SIG-M5 treated with dmso at 0.1 percent for 504 hours (cell line): ENCODE measurements at regions not wholly inside any gene's neighbourhood (a gene's known extent, or its start where the extent isn't known, plus 50 kb on each side); places are given as distances from the start of the nearest gene placed in this dataset.
A peak's percentile ranks its signal among the peaks of the same experiment; 100 is the strongest.

Source experiments
- DNase-seq: peaks from one replicate; lab custom pipeline; 2025; ENCODE audit not compliant: unreplicated experiment; lab: John Stamatoyannopoulos, UW

DNA sequence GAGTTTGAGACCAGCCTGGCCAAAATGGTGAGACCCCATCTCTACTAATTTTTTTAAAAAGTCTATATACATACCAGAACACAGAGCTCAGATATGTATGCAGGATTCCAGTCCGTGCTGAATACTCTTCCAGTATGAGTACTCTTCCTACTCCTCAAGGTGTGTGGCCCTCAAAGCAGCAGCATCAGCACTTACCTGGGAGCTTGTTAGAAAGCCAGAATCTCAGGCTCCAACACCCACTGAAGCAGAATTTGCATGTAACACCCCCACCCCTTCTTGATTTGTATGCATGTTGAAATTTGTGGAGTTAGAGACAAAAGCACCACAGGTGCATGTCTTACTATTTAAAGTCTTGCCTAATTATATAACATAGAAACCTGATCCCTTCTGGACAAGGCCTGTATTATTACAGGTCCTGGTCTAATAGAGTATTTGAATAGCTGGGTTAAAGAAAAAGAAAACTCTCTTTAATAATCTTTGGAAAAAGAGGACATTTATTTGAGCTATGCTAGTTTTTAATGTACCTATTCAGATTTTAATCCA lies 50.3 kb upstream of the NFE2L2 start:
- DNase-seq = no peak

DNA sequence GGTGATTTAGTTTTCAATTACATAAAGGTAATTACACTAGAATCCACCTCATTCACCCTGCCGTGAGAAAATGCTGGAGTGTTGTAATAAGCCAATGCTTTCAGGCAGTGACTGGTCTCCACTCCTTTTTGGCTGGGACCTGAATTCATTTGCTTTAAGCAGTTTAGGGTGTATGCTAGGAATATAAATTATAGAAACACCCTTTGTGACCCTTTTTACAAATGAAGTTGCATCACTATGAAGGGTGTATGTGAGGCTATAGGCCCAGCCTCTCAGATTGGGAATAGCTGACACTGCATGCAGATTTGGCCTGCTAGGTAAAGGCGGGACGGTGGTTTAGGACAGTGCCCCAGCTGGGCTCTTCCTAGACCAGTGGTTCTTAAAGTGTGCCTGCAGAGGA lies 50.8 kb upstream of the NFE2L2 start:
- DNase-seq = no peak

DNA sequence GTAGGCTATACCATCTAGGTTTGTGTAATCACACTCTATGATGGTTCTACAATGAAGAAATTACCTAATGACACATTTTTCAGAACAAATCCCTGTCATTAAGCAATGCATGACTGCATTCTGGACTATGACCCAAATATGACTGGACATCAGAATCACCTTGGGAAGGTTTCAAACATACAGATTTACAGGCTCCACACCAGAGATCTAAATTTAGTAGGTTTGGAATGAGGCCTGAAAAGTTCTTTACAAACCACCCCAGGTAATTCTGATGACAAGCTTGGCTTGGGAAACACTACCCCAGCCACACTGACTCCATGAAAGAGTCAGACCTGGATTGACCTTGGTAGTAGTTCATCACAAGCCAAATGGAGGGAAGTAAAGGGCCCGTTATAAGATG lies 52.2 kb upstream of the NFE2L2 start:
- DNase-seq = no peak

DNA sequence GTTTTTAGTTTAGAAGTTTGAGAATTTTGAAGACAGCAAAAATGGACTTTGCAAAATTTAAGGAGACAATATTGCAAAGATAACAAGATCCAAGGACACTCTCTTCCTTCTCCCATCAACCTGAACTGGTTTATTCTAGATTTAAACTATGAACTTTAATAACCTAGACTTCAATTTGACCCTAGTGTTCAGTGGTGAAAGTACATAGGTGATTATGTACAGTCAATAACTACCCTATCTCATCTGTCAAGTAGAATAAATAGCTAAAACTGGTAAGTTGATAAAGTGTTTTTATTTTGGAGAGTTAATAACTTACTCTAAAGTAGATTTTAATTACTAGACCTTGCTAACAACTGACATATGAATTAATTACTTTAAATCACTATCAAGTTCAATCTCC lies 52.9 kb upstream of the NFE2L2 start:
- no peak for DNase-seq

DNA sequence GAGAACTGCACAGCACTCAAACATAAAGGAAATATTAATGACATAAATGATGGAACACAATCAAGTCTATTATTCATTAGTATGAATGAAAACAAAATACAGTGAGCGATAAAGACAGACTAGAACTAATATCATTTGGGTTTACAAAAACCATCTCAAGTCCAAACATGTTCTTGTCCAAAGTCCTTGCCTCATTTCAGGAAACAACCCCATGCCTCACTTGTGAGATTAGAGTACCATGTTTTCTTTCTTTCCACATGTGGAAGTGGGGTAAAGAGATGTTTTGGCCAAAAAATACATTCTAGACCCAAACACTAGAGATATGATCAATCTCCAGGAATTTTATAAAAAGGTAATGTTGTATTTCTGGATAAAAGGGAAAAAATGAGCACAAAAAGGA lies 53.3 kb upstream of the NFE2L2 start:
- no peak for DNase-seq

DNA sequence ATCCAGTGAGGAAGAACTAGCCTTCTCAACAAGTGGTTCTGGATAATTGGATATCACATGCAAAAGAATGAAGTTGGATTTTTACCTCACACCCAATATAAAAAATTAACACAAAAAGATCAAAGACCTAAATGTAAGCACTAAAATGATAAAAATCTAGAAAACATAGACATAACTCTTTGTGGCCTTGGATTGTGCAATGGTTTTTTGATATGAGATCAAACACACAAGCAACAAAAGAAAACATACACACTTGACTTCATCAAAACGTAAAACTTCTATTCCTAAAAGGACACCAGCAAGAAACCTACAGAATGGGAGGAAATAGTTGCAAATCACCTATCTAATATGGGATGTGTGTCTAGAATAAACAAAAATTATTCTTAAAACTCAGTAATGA lies 54.1 kb upstream of the NFE2L2 start:
- DNase-seq = no peak

DNA sequence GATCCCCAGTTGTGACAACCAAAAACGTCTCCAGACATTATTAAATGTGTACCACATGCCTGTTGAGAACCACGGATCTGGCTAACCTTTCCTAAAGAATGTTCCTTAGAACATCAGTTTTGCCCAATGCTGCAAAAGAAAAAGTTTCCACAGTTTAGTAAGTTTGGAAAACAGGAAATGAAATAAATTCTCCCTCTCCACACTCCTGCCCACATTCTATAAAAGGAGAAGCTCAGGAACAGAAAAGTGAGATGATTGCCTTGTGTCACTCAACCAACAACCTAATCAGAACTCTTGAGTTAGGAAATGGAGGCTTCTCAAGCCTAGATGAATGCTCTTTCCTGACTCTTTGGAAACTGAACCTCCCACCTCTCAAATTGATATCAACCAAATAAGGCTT lies 56.1 kb upstream of the NFE2L2 start:
- DNase-seq = no peak

DNA sequence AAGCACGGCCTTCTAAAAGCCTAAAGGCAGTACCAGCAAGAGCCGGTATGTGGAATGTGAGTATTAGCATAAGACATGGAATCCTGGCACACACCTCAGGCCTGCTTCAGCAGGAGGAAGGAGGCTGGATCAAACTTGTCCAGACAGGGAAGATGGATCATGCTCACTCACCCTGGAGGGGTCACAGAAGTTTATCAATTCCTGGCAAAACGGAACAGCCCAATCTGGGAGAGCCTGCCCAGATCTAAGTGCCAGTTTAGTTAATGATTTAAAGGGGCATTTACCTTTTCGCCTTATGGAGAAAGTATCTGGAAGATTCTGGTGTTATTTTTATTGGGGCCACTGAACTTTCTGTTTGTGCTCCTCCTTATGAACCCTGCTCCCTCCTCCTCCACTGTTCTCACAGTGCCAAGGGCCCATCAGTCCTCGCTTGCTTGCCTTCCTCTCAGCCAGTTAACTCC lies 58.3 kb upstream of the NFE2L2 start:
- no peak for DNase-seq

DNA sequence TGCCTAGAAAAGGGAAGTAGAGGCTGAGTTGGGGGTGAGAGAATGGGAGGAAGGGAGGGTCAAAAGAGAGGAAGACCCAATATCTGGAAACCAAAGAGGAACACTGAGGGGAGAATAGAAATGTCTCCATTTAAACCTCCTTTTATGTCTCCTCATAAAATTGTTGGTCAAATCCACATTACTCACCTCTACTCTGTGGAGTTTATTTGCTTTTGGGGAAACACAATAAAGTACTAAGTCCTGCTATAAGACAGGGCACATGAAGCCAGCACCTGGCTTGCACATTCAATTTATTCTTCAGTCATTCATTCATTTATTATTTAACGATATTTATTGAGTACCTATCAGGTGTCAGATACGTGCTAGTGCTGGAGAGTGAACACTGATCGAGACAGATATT lies 60.3 kb upstream of the NFE2L2 start:
- DNase-seq = peak; percentile 4

DNA sequence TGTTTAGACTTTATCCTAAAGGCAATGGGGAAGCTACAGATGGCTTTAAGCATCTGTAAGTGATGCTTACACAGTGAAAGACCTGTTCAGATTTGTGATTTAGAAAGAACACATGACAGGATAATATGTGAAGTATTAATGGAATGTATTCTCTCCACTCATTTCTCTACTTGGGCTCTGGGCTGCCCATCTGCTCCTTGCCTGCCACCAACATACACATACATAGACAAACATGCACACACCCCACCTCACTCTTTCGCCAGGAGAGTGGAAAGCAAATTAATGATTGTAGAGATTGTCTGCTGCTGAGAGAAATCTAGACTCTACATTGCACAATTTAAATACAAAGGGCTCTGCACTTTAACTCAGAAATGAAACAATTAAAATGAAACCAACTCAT lies 61.0 kb upstream of the NFE2L2 start:
- DNase-seq = no peak

DNA sequence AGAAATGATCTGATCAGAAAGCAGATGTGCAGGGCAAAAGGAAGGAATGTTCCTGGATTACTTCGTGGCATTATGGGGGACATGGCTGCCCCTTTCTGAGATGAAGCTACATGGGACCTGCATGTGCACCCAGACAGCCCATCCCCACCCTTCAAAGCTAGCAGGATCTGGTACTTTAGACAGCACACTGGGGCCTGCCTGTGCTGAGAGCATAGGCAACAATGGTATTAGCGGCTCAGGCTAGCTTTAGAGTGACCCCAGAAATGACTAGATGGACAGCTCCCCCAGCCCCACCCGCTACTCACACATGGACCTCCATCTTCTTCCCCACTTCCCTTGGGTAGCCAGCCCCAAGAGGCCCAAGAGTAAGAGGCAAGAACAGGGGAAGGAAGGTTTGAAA lies 61.5 kb upstream of the NFE2L2 start:
- DNase-seq = no peak

DNA sequence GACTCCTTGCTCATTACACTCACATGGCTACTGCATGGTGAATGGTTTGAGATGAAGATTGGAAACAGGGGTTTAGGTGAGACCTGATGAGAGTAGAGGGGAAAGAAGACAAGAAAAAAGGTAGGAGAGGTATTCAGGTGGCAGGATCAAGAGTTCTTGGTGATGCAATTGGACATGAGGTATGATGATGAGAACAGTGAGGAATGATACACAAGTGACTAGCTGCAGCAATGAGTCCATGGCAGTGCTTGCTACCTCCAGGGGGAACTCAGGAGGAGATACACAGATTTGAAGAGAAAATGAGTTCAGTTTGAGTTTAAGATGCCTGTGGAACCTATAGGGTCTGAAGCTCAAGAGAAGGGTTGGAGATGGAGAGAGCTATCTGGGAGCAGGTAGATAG lies 62.1 kb upstream of the NFE2L2 start:
- DNase-seq = no peak

DNA sequence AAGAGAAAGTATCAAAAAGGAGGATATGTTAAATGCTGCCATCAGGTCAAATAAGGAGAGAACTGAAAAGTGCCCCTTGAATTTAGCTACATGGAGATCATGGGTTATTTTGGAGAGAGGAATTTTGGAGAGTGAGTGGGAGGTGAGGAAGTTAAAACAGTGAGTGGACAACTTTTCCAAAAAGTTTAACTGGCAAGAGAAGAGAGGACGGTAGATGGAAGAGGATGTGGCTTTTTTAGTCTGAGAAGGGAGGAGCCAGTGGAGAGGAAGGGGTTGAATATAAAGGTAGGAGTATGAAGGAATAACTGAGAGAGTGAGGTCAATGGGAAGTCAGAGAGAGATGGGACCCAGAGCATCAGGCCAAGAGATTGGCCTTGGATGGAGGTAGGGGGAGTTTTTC lies 62.5 kb upstream of the NFE2L2 start:
- no peak for DNase-seq

DNA sequence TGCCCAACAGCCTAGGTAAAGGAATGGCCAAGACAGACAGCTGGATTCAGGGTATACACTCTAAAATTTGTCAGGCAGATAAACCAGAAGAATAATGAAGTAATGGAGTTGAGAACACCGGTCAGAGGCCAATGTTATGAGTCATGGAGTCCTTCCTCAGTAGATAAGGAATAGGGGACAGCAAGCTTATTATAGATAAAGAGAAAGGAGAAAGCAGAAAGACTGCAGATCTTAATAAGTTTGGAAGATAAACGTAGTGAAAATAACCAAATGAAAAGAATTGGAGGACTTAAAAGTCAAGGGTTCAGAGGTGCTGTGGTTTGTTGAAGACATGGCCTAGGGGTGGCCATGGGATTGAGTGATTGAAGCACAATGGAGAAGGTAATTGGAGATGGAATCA lies 63.5 kb upstream of the NFE2L2 start:
- DNase-seq = no peak

DNA sequence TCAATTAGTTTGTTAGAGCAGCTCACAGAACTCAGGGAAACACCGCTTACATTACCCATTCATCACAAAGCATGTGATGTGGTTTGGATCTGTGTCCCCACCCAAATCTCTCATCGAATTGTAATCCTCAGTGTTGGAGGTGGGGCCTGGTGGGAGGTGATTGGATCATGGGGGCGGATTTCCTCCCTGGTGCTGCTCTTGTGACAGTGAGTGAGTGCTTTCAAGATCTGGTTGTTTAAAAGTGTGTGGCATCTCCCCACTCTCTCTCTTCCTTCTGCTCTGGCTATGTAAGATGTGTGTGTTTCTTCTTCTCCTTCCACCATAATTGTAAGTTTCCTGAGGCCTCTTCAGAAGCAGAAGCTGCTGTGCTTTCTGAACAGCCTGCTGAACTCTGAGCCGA lies 63.5 kb upstream of the AGPS start:
- DNase-seq = no peak

DNA sequence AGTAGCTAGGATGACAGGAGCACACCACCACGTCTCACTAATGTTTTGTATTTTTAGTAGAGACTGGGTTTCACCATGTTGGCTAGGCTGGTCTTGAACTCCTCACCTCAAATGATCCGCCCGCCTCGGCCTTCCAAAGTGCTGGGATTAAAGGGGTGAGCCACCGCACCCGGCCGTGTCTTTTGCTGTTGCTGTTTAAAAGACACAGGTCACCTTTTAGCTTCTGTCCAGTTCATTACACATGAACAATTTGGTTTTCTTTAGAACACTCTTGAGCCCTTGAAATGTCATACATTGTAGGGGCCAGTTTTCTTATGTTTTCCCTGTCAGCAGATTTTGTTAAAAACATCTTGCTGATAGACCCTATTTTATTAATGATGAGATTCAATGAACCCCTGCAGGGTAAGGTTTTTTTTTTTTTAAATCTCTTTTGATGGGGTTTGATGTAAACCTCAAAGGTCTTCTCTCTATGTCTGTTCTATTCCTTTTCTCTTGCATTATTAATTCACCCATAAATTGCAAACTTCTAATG lies 61.0 kb upstream of the AGPS start:
- no peak for DNase-seq

DNA sequence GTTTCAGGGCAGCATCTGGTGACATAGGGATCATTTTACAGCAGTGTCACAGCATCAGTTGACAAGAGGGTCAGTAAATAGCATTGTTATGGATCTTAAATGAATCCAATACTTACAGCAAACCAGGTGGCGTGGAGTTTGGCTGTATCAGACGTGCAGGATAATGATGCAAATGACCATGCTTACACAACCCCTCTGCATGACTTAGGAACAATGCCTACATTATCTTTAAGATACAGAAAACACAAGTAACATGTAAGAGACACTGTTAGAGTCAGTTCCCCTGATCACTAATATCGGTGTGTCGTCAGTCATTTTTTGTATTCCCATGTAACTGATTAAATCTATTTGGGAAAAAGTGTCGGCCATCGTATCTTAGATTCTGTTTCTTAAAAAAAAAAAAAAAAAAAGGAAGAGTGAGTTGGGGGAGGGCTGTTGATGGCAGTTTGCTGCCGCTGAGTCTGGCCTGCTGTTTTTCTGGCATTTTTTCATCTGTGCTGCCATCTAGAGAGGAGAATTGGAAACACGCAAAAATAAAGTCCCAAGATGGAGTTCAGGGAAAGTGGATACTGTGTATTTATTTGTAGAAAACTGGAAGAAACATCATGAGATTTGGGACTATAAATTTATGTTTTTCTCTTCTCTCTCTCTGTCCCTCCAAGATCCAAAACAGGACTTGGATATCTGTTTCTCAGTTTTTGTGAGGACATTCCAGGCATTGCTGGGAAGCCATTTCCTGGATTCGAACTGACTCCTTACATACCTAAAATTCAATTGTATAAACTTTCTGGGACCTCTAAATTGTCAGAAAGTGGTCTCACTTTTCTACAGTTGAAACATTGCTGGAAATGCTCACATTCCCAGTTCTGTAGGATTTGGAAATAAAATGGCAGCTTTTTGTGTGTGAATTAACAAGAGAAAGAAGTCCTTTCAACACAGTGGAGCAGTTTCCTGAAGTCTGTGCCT lies 60.3 kb upstream of the AGPS start:
- peak; percentile 79 for DNase-seq

DNA sequence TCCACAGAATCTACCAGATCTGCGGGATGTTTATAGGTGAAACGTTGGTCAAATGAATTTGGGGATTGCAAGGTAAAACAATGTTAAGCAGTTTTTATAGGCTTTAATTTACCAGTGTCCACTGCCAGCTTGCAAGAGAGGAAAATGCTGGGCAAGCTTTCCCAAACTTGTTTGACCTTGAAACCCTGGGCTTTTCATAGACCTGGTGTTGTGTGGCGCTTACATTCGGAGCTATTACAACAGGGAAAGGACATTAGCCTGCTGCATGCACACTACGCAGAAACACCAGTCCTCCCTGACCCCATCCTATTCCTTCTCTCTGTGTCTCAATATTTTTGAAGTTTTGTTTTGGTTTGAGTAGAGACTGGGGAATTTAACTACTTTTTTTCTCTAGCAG lies 59.6 kb upstream of the AGPS start:
- DNase-seq = no peak

DNA sequence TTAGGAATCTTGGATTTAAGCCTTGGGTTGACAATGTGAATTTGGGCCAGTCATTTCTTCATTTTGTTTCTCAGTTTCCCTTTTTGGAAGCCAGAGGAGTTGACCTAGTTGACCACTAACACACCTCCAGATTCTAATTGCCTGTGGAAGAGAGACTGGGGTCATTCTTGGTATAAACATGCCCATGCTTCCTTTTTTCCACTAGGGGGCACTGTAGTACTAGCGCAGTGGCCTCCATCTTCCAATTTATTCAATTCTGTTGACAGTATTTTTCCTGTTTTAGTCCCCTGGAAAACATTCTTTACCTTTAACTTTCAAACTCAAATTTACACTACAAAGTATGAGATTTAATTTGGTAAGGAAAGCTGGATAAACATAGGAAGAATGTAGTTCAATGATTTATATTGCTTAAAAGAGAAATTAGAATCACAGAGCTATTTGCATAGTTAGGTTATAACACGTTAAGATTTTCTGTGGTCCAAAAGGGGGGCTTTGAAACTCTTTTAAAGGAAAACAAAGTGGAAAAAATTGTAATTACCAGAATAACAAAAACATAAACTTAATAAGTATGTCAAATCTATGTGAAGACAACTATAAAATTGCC lies 57.5 kb upstream of the AGPS start:
- peak; percentile 73 for DNase-seq

DNA sequence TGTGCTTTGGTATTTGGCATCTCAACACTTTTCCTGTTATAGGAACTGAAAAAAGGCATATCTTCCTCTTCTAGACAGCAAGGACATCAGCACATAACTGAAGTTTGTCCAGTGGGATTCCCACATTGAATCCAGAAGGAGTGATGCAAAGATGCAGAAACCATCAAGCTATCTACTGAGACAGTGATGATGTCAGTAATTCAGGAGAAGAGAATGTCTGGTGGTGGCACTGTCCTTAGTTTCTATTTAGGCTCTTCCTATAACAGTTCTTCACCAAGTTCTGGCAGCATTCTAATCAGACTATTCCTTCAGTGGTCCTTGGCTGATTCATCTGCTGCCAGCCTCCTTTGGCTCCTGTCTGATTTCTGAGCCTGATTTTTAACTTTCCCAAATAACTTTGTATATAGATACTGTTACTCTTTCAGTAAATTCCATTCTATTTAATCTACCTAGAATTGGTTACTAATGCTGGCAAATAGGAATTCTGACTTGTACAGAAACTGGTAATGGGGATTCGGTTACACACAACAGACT lies 56.6 kb upstream of the AGPS start:
- no peak for DNase-seq

DNA sequence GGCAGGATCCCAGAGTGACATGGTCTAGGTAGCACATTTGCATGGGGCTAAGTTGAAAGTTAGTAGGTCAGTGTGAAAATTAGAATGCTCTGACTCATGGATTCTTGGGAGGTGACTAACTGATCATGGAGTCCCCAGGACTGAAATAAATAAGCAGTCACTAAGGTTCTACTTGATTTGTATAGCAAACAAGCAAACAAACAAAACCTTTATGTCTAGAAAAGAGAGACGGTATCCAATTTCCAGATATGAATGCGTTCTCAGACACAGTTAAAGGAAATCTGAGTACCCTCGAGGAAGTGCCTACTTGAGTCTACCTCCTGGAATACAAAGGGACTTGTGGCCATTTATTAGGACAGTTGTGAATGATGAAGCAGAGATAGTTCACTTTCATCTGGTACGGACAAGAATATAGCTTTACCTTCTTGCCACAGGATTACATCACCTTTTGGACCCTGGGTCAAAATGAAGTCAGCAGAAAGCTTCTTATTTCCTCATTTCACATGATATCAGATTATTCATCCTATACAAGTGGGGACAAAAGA lies 54.3 kb upstream of the AGPS start:
- DNase-seq = no peak

DNA sequence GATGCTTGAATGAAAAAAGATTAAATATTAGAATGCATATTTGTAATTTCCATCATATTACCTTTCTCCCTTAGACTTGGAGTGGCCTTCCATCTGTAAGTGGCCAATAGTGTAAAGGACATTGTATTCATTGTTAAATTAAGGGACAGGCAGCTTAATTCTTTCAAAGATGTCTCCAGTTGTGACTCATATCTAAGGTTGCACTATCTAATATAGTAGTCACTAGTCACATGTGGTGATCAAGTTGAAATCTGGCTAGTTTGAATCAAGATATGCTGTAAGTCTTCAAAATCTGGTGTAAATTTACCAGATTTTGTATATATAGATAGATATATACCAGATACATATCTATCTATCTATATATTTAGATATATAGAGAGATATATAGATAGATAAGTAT lies 52.4 kb upstream of the AGPS start:
- DNase-seq = no peak
